Esophagus muscularis mucosa (tissue), 4 donors: ENCODE measurements at regions not wholly inside any gene's neighbourhood (a gene's known extent, or its start where the extent isn't known, plus 50 kb on each side); places are given as distances from the start of the nearest gene placed in this dataset.

Experiments used
- CTCF ChIP-seq, 3 experiments: fragments of 200-600 bp in 2 of 3; fragments of 450-650 bp in 1 of 3; sonication (generic) in 2 of 3; IDR thresholded peaks; one replicate each; pipeline ENCODE4 v1.5.1; 2017 to 2019; ENCODE audit warnings: antibody characterized with exemption in 3 of 3, mild to moderate bottlenecking in 2 of 3, moderate library complexity in 1 of 3
- EP300 ChIP-seq: sonication (generic); formaldehyde crosslinking; IDR thresholded peaks from one replicate; pipeline ENCODE4 v1.6.1; 2017; ENCODE audit warnings: antibody characterized with exemption
- POLR2A ChIP-seq: fragments of 450-650 bp; IDR thresholded peaks from one replicate; pipeline ENCODE4 v1.6.1; 2017; ENCODE audit warnings: antibody characterized with exemption, moderate library complexity, mild to moderate bottlenecking, low read depth

GRCh38 chr2:176682278-176682677, 413.0 kb downstream of the MTX2 start:
- no peak for TF ChIP-seq CTCF (IDR thresholded peaks at IDR 0.05)
- TF ChIP-seq POLR2A, result no peak
- no peak for TF ChIP-seq EP300
